ENCODE measurements at regions not wholly inside any gene's neighbourhood (a gene's known extent, or its start where the extent isn't known, plus 50 kb on each side); places are given as distances from the start of the nearest gene placed in this dataset.

- no peaks in the 10 kb centered on the region for H3K27me3 Mint-ChIP-seq (ENCODE audit: insufficient read depth, unreplicated experiment)
- intact Hi-C loops (cut with micrococcal nuclease), result no loop called here
- H3K9me3 Mint-ChIP-seq (ENCODE audit: unreplicated experiment), result no peaks in the 10 kb centered on the region
- H3K27ac Mint-ChIP-seq (ENCODE audit: low read depth, unreplicated experiment), result no peak overlapping the region
- peaks cover 27% of the 10 kb centered on the region for H3K4me1 Mint-ChIP-seq (ENCODE audit: insufficient read depth, unreplicated experiment)
- POLR2A ChIA-PET, result interaction anchor here (0.7 kb wide), 1 partner anchor 136 kb away, joined by 3 read pairs; no protein-coding TSS in a partner anchor
- H3K36me3 Mint-ChIP-seq (ENCODE audit: insufficient read depth, unreplicated experiment), result no peaks in the 10 kb centered on the region
- TF ChIP-seq CTCF (IDR thresholded peaks at IDR 0.05; ENCODE audit: unreplicated experiment), result no peak
- H3K4me3 Mint-ChIP-seq (ENCODE audit: unreplicated experiment), result no peak overlapping the region
- CTCF ChIA-PET, result no interaction called here
- DNase-seq (ENCODE audit: unreplicated experiment), result no peak
- BruUV-seq (replicated peaks), result no TSS peak
These were observed 766.1 kb downstream of the LTN1 start for GRCh38 chr21:28226563-28226962.

GRCh38 chr21:28224191-28224726, 768.4 kb downstream of the LTN1 start:
- CTCF ChIA-PET, result no interaction called here
- H3K4me1 Mint-ChIP-seq (ENCODE audit: insufficient read depth, unreplicated experiment), result peaks cover 30% of the 10 kb centered on the region
- POLR2A ChIA-PET, result no interaction called here
- no peak overlapping the region for H3K27ac Mint-ChIP-seq (ENCODE audit: low read depth, unreplicated experiment)
- no peaks in the 10 kb centered on the region for H3K27me3 Mint-ChIP-seq (ENCODE audit: insufficient read depth, unreplicated experiment)
- no peak overlapping the region for H3K4me3 Mint-ChIP-seq (ENCODE audit: unreplicated experiment)
- no peaks in the 10 kb centered on the region for H3K9me3 Mint-ChIP-seq (ENCODE audit: unreplicated experiment)
- no peaks in the 10 kb centered on the region for H3K36me3 Mint-ChIP-seq (ENCODE audit: insufficient read depth, unreplicated experiment)
- BruUV-seq (replicated peaks), result no TSS peak
- TF ChIP-seq CTCF (IDR thresholded peaks at IDR 0.05; ENCODE audit: unreplicated experiment), result no peak
- no peak for DNase-seq (ENCODE audit: unreplicated experiment)
- intact Hi-C loops (cut with micrococcal nuclease), result no loop called here

- POLR2A ChIA-PET, result no interaction called here
- H3K4me1 Mint-ChIP-seq (ENCODE audit: insufficient read depth, unreplicated experiment), result peaks cover 14% of the 10 kb centered on the region
- no peak overlapping the region for H3K27ac Mint-ChIP-seq (ENCODE audit: low read depth, unreplicated experiment)
- BruUV-seq (replicated peaks), result no TSS peak
- H3K27me3 Mint-ChIP-seq (ENCODE audit: insufficient read depth, unreplicated experiment), result no peaks in the 10 kb centered on the region
- no peak for DNase-seq (ENCODE audit: unreplicated experiment)
- intact Hi-C loops (cut with micrococcal nuclease), result no loop called here
- CTCF ChIA-PET, result no interaction called here
- no peak for TF ChIP-seq CTCF (IDR thresholded peaks at IDR 0.05; ENCODE audit: unreplicated experiment)
- no peak overlapping the region for H3K4me3 Mint-ChIP-seq (ENCODE audit: unreplicated experiment)
- H3K36me3 Mint-ChIP-seq (ENCODE audit: insufficient read depth, unreplicated experiment), result no peaks in the 10 kb centered on the region
- H3K9me3 Mint-ChIP-seq (ENCODE audit: unreplicated experiment), result no peaks in the 10 kb centered on the region
These were observed 770.7 kb downstream of the LTN1 start for GRCh38 chr21:28221984-28222383.

- no peaks in the 10 kb centered on the region for H3K9me3 Mint-ChIP-seq (ENCODE audit: unreplicated experiment)
- intact Hi-C loops (cut with micrococcal nuclease), result no loop called here
- no peak overlapping the region for H3K27ac Mint-ChIP-seq (ENCODE audit: low read depth, unreplicated experiment)
- no peaks in the 10 kb centered on the region for H3K36me3 Mint-ChIP-seq (ENCODE audit: insufficient read depth, unreplicated experiment)
- POLR2A ChIA-PET, result no interaction called here
- no peak for DNase-seq (ENCODE audit: unreplicated experiment)
- peaks cover 13% of the 10 kb centered on the region for H3K4me1 Mint-ChIP-seq (ENCODE audit: insufficient read depth, unreplicated experiment)
- BruUV-seq (replicated peaks), result no TSS peak
- TF ChIP-seq CTCF (IDR thresholded peaks at IDR 0.05; ENCODE audit: unreplicated experiment), result no peak
- no peak overlapping the region for H3K4me3 Mint-ChIP-seq (ENCODE audit: unreplicated experiment)
- CTCF ChIA-PET, result no interaction called here
- no peaks in the 10 kb centered on the region for H3K27me3 Mint-ChIP-seq (ENCODE audit: insufficient read depth, unreplicated experiment)
These were observed 772.0 kb downstream of the LTN1 start for GRCh38 chr21:28220680-28221079.

All from MCF 10A (cell line).